ENCODE measurements at regions not wholly inside any gene's neighbourhood (a gene's known extent, or its start where the extent isn't known, plus 50 kb on each side); places are given as distances from the start of the nearest gene placed in this dataset.

DNA sequence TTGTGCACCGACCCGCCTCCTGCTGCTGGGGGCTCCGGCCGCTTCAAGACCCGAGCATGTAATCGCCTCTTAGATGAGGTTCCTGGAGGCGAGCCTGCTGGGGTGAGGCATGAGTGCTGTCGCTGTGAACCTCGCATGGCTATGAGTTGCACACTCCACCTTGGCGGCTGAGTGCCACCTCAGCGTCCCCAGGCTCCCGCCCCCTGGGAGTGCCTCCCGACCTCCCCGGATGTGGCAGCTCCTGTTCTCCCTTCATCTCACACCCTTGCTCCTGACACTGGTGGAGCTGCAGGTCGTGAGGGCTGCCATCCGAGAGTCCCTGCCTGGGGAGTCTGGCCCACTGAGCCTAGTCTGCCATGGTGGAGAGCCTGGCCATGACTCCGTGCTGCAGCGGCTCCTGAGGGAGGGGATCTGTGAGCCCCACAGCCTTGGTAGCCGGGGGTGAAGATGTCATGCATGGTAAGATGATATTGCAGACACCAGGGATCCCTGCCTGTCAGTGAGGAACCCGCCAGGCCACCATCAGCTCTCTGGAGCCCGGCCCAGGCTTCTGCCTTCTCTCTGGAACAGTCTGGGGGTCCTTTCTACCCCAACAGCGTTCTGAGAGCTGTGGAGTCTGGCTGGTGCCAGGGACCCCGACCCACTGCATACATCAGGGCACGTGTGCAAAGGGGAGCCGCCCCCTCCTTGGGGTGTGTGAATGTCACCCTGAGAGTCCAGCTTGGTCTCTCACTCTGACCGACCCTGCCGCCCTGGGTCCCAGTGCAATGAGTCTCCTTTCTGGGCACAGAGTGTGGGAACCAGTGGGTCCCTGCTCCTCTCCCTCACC lies 61.6 kb upstream of the HS6ST1 start:
- no peak for TF ChIP-seq POLR2A (IDR thresholded peaks at IDR 0.05)
- TF ChIP-seq, protein P1, sequence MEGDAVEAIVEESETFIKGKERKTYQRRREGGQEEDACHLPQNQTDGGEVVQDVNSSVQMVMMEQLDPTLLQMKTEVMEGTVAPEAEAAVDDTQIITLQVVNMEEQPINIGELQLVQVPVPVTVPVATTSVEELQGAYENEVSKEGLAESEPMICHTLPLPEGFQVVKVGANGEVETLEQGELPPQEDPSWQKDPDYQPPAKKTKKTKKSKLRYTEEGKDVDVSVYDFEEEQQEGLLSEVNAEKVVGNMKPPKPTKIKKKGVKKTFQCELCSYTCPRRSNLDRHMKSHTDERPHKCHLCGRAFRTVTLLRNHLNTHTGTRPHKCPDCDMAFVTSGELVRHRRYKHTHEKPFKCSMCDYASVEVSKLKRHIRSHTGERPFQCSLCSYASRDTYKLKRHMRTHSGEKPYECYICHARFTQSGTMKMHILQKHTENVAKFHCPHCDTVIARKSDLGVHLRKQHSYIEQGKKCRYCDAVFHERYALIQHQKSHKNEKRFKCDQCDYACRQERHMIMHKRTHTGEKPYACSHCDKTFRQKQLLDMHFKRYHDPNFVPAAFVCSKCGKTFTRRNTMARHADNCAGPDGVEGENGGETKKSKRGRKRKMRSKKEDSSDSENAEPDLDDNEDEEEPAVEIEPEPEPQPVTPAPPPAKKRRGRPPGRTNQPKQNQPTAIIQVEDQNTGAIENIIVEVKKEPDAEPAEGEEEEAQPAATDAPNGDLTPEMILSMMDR (IDR thresholded peaks at IDR 0.05), result no peak

Data from gastroesophageal sphincter (tissue), 3 donors.